OCI-LY7 (cell line): ENCODE measurements at regions not wholly inside any gene's neighbourhood (a gene's known extent, or its start where the extent isn't known, plus 50 kb on each side); places are given as distances from the start of the nearest gene placed in this dataset.

Experiments
- EZH2phosphoT487 ChIP-seq: fragments of 200-600 bp; sonication (generic); IDR thresholded peaks from 2 replicates; pipeline ENCODE4 v1.6.1; 2018; ENCODE audit warnings: low read depth, borderline replicate concordance, mild to moderate bottlenecking, mixed run types, antibody characterized with exemption, low read length, moderate library complexity, mixed read lengths
- TF ChIP-seq, protein P1 (sequence below): fragments of 200-600 bp; sonication (generic); conservative IDR thresholded peaks from 2 replicates; pipeline ENCODE4 v1.5.1; 2014; ENCODE audit warnings: mild to moderate bottlenecking, antibody characterized with exemption, low read length, moderate library complexity, mixed read lengths

- TF ChIP-seq, protein P1, sequence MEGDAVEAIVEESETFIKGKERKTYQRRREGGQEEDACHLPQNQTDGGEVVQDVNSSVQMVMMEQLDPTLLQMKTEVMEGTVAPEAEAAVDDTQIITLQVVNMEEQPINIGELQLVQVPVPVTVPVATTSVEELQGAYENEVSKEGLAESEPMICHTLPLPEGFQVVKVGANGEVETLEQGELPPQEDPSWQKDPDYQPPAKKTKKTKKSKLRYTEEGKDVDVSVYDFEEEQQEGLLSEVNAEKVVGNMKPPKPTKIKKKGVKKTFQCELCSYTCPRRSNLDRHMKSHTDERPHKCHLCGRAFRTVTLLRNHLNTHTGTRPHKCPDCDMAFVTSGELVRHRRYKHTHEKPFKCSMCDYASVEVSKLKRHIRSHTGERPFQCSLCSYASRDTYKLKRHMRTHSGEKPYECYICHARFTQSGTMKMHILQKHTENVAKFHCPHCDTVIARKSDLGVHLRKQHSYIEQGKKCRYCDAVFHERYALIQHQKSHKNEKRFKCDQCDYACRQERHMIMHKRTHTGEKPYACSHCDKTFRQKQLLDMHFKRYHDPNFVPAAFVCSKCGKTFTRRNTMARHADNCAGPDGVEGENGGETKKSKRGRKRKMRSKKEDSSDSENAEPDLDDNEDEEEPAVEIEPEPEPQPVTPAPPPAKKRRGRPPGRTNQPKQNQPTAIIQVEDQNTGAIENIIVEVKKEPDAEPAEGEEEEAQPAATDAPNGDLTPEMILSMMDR, result no peak
- no peak for TF ChIP-seq EZH2phosphoT487
These were observed 86.4 kb upstream of the HS3ST4 start for GRCh38 chr16:25605381-25605780.
